ENCODE measurements at regions not wholly inside any gene's neighbourhood (a gene's known extent, or its start where the extent isn't known, plus 50 kb on each side); places are given as distances from the start of the nearest gene placed in this dataset.

DNA sequence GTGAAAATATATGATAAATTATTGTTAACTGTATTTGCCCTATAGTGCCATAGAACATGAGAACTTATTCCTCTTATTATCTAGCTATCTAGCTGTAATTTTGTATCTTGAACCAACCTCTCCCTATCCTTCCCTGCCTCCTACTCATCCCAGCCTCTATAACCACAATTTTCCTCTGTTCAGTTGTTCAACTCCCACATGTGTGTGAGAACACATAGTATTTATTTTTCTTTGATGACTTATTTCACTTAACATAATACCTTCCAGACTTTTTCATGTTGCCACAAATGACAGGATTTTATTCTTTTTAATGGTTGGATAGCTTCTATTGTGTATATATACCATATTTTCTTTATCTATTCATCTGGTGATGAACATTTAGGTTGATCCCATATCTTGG is 85.4 kb upstream of the SUCLG2 start:
- H4K20me1 ChIP-seq (ENCODE audit: control insufficient read depth, extremely low read depth, insufficient read depth, low read length), result no peaks in the 10 kb centered on the region
- H3K9me3 ChIP-seq (ENCODE audit: control insufficient read depth, insufficient read depth, low read depth, low read length), result no peaks in the 10 kb centered on the region
- H3K4me3 ChIP-seq (replicated peaks in 1 of 4; ENCODE audit: control extremely low read depth in 1 of 4, insufficient read depth in 1 of 4, low read depth in 3 of 4, low read length in 4 of 4), result no peak overlapping the region
- no peak for TF ChIP-seq EZH2 (IDR thresholded peaks at IDR 0.05; ENCODE audit: low read length, missing control alignments)
- TF ChIP-seq, protein P1, sequence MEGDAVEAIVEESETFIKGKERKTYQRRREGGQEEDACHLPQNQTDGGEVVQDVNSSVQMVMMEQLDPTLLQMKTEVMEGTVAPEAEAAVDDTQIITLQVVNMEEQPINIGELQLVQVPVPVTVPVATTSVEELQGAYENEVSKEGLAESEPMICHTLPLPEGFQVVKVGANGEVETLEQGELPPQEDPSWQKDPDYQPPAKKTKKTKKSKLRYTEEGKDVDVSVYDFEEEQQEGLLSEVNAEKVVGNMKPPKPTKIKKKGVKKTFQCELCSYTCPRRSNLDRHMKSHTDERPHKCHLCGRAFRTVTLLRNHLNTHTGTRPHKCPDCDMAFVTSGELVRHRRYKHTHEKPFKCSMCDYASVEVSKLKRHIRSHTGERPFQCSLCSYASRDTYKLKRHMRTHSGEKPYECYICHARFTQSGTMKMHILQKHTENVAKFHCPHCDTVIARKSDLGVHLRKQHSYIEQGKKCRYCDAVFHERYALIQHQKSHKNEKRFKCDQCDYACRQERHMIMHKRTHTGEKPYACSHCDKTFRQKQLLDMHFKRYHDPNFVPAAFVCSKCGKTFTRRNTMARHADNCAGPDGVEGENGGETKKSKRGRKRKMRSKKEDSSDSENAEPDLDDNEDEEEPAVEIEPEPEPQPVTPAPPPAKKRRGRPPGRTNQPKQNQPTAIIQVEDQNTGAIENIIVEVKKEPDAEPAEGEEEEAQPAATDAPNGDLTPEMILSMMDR (conservative IDR thresholded peaks at IDR 0.05 in 1 of 2, IDR thresholded peaks at IDR 0.05 in 1 of 2; ENCODE audit: low read depth in 1 of 2, low read length in 2 of 2), result no peak
- H3K27ac ChIP-seq (ENCODE audit: insufficient read depth, low read length), result no peak overlapping the region
- no peak overlapping the region for H2AFZ ChIP-seq (ENCODE audit: low read length)
- H3K79me2 ChIP-seq (ENCODE audit: control insufficient read depth, insufficient read depth, low read length), result no peaks in the 10 kb centered on the region
- no peak overlapping the region for H3K9ac ChIP-seq (ENCODE audit: insufficient read depth, low read length)
- H3K36me3 ChIP-seq (ENCODE audit: control insufficient read depth, insufficient read depth, low read length), result no peaks in the 10 kb centered on the region
- no peak overlapping the region for H3K4me2 ChIP-seq (ENCODE audit: extremely low read depth, insufficient read depth, low read length)
- H3K27me3 ChIP-seq (ENCODE audit: control insufficient read depth, insufficient read depth, low read length), result no peaks in the 10 kb centered on the region
- H3K4me1 ChIP-seq (ENCODE audit: control insufficient read depth, extremely low read depth, insufficient read depth, low read length), result no peaks in the 10 kb centered on the region
- peak; percentile 1 to 38 for DNase-seq (ENCODE audit: low read depth in 2 of 2)

DNA sequence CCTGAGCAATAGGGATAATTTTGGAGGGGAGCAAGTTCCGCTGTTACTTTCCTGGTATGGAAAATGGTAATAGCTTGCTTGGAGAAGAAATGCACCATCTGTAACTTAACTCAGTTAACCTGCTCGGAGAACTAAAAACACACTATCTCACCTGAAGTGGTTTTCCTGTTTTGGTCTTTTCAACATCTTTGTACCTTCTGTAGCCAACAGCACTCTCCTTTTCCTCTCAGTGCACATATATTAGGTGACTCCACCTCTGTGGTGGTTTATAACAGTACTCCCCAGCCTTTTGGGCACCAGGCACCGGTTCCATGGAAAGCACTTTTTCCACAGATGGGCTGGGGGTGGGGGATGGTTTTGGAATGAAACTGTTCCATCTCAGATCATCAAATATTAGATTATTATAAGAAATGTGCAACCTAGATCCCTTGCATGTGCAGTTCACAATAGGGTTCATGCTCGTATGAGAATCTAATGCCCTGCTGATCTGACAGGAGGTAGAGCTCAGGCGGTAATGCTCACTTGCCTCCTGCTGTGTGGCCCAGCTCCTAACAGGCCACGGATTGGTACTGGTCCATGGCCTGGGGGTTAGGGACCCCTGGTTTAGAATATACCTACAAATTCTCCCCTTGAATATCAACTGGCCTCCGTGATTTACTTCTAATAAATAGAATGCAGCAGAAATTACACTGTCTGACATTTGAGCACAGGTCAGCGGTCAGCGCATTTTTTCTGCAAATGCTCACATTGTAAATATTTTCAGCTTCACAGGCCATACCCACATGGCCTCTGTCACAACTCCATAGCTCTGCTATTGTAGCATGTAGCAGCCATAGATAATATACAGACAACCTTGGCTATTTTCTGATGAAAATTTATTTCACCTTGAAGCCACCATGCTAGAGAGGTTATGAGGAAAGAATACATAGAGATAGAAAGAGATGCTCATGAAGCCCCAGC is 83.8 kb upstream of the SUCLG2 start:
- Histone ChIP-seq H3K4me1 (ENCODE audit: control insufficient read depth, extremely low read depth, insufficient read depth, low read length) (no peaks in the 10 kb centered on the region), H3K27me3 (ENCODE audit: control insufficient read depth, insufficient read depth, low read length) (no peaks in the 10 kb centered on the region), H3K27ac (ENCODE audit: insufficient read depth, low read length) (no peak overlapping the region), H3K4me3 (replicated peaks in 1 of 4; ENCODE audit: control extremely low read depth in 1 of 4, insufficient read depth in 1 of 4, low read depth in 3 of 4, low read length in 4 of 4) (no peak overlapping the region), H3K9me3 (ENCODE audit: control insufficient read depth, insufficient read depth, low read depth, low read length) (no peaks in the 10 kb centered on the region), H3K36me3 (ENCODE audit: control insufficient read depth, insufficient read depth, low read length) (no peaks in the 10 kb centered on the region), H4K20me1 (ENCODE audit: control insufficient read depth, extremely low read depth, insufficient read depth, low read length) (no peaks in the 10 kb centered on the region), H3K79me2 (ENCODE audit: control insufficient read depth, insufficient read depth, low read length) (no peaks in the 10 kb centered on the region), H3K9ac (ENCODE audit: insufficient read depth, low read length) (no peak overlapping the region), H2AFZ (ENCODE audit: low read length) (no peak overlapping the region), H3K4me2 (ENCODE audit: extremely low read depth, insufficient read depth, low read length) (no peak overlapping the region)
- DNase-seq (ENCODE audit: low read depth in 2 of 2), result no peak
- TF ChIP-seq EZH2 (IDR thresholded peaks at IDR 0.05; ENCODE audit: low read length, missing control alignments), result no peak
- TF ChIP-seq, protein P1 (conservative IDR thresholded peaks at IDR 0.05 in 1 of 2, IDR thresholded peaks at IDR 0.05 in 1 of 2; ENCODE audit: low read depth in 1 of 2, low read length in 2 of 2), result no peak

DNA sequence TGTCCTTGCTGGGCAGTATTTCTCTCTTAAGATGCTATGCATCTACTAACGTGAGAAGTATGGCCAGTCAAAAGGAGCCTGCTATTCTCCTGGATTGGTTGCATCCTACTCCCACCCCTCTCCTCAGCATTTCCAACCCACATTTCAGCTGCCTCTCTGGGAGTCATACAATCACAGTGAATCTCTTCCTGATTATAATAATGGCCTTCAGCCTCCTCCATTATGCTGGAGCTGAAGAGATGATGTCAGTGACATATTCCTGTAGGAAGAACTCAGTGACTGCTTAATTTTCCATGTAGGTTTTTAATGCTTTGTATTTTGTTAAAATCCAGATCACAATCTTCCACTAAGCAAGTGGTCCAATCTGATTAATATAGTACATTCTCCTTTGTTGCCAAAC is 82.7 kb upstream of the SUCLG2 start:
- no peak overlapping the region for H3K4me2 ChIP-seq (ENCODE audit: extremely low read depth, insufficient read depth, low read length)
- no peaks in the 10 kb centered on the region for H3K36me3 ChIP-seq (ENCODE audit: control insufficient read depth, insufficient read depth, low read length)
- no peak overlapping the region for H2AFZ ChIP-seq (ENCODE audit: low read length)
- H3K27me3 ChIP-seq (ENCODE audit: control insufficient read depth, insufficient read depth, low read length), result no peaks in the 10 kb centered on the region
- no peak for DNase-seq (ENCODE audit: low read depth in 2 of 2)
- H4K20me1 ChIP-seq (ENCODE audit: control insufficient read depth, extremely low read depth, insufficient read depth, low read length), result no peaks in the 10 kb centered on the region
- H3K27ac ChIP-seq (ENCODE audit: insufficient read depth, low read length), result no peak overlapping the region
- no peaks in the 10 kb centered on the region for H3K9me3 ChIP-seq (ENCODE audit: control insufficient read depth, insufficient read depth, low read depth, low read length)
- H3K79me2 ChIP-seq (ENCODE audit: control insufficient read depth, insufficient read depth, low read length), result no peaks in the 10 kb centered on the region
- TF ChIP-seq, protein P1 (conservative IDR thresholded peaks at IDR 0.05 in 1 of 2, IDR thresholded peaks at IDR 0.05 in 1 of 2; ENCODE audit: low read depth in 1 of 2, low read length in 2 of 2), result no peak
- TF ChIP-seq EZH2 (IDR thresholded peaks at IDR 0.05; ENCODE audit: low read length, missing control alignments), result no peak
- H3K4me1 ChIP-seq (ENCODE audit: control insufficient read depth, extremely low read depth, insufficient read depth, low read length), result no peaks in the 10 kb centered on the region
- no peak overlapping the region for H3K4me3 ChIP-seq (replicated peaks in 1 of 4; ENCODE audit: control extremely low read depth in 1 of 4, insufficient read depth in 1 of 4, low read depth in 3 of 4, low read length in 4 of 4)
- no peak overlapping the region for H3K9ac ChIP-seq (ENCODE audit: insufficient read depth, low read length)
